K562 (cell line): ENCODE measurements at regions not wholly inside any gene's neighbourhood (a gene's known extent, or its start where the extent isn't known, plus 50 kb on each side); places are given as distances from the start of the nearest gene placed in this dataset.

Source experiments
- ATAC-seq: fragments of 200-7000 bp; cut with Tn5 transposase; 3 replicates; pipeline ENCODE4 v1.9.1; 2020; ENCODE audit warnings: moderate library complexity
- BruUV-seq: library from RNA; stranded (reverse); fragments of 400-500 nt; replicated peaks from 2 replicates; lab custom pipeline; 2021; lab: Mats Ljungman, UMichigan
- CTCF ChIA-PET: fragments of 300-600 bp; formaldehyde crosslinking; extraction: SDS; loops from one replicate; lab custom pipeline; 2021; ENCODE audit warnings: low intra/inter-chr PET ratio; lab: Yijun Ruan, JAX
- POLR2A ChIA-PET: fragments of 300-600, 350-650 bp; sonication (Branson Sonifier 250); formaldehyde crosslinking; extraction: SDS; loops from one replicate; lab custom pipeline; 2021; ENCODE audit warnings: antibody characterized with exemption, inconsistent platforms; lab: Yijun Ruan, JAX
- DNase-seq, 4 experiments: peaks; one replicate each; pipeline versions ENCODE4 v3.0.0 to v3.0.0-alpha.2; 2011 to 2018; ENCODE audit warnings: low spot score in 3 of 4, mixed read lengths in 3 of 4; ENCODE audit errors: extremely low read depth in 1 of 4
- FAIRE-seq: peaks from 2 replicates; lab custom pipeline; 2011; peaks lifted over from hg19 to GRCh38; lab: Jason Lieb, UNC
- H2AFZ ChIP-seq: 2 replicates; pipeline ENCODE4 v1.6.0; 2011; ENCODE audit warnings: low read depth, low read length, control low read depth, inconsistent platforms
- H3K27ac ChIP-seq: fragments of 200-600 bp; 3 replicates; pipeline ENCODE4 v1.8.0; 2011; ENCODE audit warnings: low read depth, mild to moderate bottlenecking, control low read depth, inconsistent platforms, low read length, moderate library complexity, mixed read lengths; ENCODE audit errors: extremely low read depth
- H3K27me3 ChIP-seq, 2 experiments: fragments of 300-600 bp in 1 of 2; 2 replicates in 1 of 2; 3 replicates in 1 of 2; pipeline versions ENCODE4 v1.6.0 to v1.8.0; 2011; ENCODE audit warnings: inconsistent platforms in 2 of 2, low read length in 2 of 2, mild to moderate bottlenecking in 1 of 2, mixed read lengths in 1 of 2, moderate library complexity in 1 of 2; ENCODE audit not compliant: control insufficient read depth in 2 of 2, insufficient read depth in 2 of 2
- H3K36me3 ChIP-seq: fragments of 300-600 bp; 3 replicates; pipeline ENCODE4 v1.8.0; 2011; ENCODE audit warnings: mild to moderate bottlenecking, low read length, inconsistent platforms; ENCODE audit not compliant: control insufficient read depth, insufficient read depth
- H3K4me1 ChIP-seq, 2 experiments: fragments of 200-600 bp in 1 of 2; replicated peaks in 1 of 2; 2 replicates in 1 of 2; 3 replicates in 1 of 2; pipeline versions ENCODE4 v1.5.1 to v1.8.0; 2011; ENCODE audit warnings: inconsistent platforms in 2 of 2, low read length in 2 of 2, mild to moderate bottlenecking in 1 of 2, mixed read lengths in 1 of 2, moderate library complexity in 1 of 2; ENCODE audit not compliant: control insufficient read depth in 2 of 2, insufficient read depth in 2 of 2
- H3K4me2 ChIP-seq: 2 replicates; pipeline ENCODE4 v1.6.1; 2011; ENCODE audit warnings: low read length, control low read depth, inconsistent platforms, mixed read lengths; ENCODE audit not compliant: insufficient read depth
- H3K4me3 ChIP-seq: fragments of 200-600 bp; sonication (generic), shearing (Covaris generic); 2 replicates; pipeline ENCODE4 v1.5.1; 2016; ENCODE audit warnings: control low read depth, inconsistent platforms
- H3K79me2 ChIP-seq: fragments of 200-600 bp; 3 replicates; pipeline ENCODE4 v1.8.0; 2011; ENCODE audit warnings: low read length, inconsistent platforms; ENCODE audit not compliant: control insufficient read depth, insufficient read depth
- H3K9ac ChIP-seq, 2 experiments: 2 replicates each; pipeline versions ENCODE4 v1.6.0 to v1.6.1; 2011; ENCODE audit warnings: low read depth in 2 of 2, low read length in 2 of 2, control low read depth in 1 of 2, inconsistent platforms in 1 of 2, mild to moderate bottlenecking in 1 of 2, mixed read lengths in 1 of 2; ENCODE audit not compliant: insufficient read depth in 1 of 2
- H3K9me1 ChIP-seq: one replicate; pipeline ENCODE4 v1.6.0; 2011; ENCODE audit warnings: inconsistent platforms, mild to moderate bottlenecking, low read length, moderate library complexity; ENCODE audit not compliant: control insufficient read depth, insufficient read depth
- H3K9me3 ChIP-seq: replicated peaks from 2 replicates; pipeline ENCODE4 v1.5.1; 2011; ENCODE audit warnings: low read depth, low read length, inconsistent platforms; ENCODE audit not compliant: control insufficient read depth, insufficient read depth
- H4K20me1 ChIP-seq: replicated peaks from 2 replicates; pipeline ENCODE4 v1.6.1; 2011; ENCODE audit warnings: low read length, inconsistent platforms, mixed read lengths; ENCODE audit not compliant: control insufficient read depth, insufficient read depth
- CSDE1 ChIP-seq, 2 experiments: fragments of 450-650 bp; IDR thresholded peaks; 2 replicates each; pipeline ENCODE4 v1.6.1; 2016; ENCODE audit warnings: mild to moderate bottlenecking in 1 of 2
- ILK ChIP-seq: fragments of 450-650 bp; IDR thresholded peaks from 2 replicates; pipeline ENCODE4 v1.6.1; 2016; ENCODE audit warnings: missing genetic modification characterization, low read depth, mild to moderate bottlenecking, missing compliant biosample characterization, moderate library complexity, borderline replicate concordance
- RFX7 ChIP-seq: fragments of 250-450 bp; sonication (Bioruptor Pico); IDR thresholded peaks from 2 replicates; pipeline ENCODE4 v1.5.1; 2021; ENCODE audit warnings: mild to moderate bottlenecking
- SMARCB1 ChIP-seq: IDR thresholded peaks from 2 replicates; pipeline ENCODE4 v1.6.1; 2011; ENCODE audit warnings: improper control_type of control experiment, low read depth; ENCODE audit not compliant: insufficient read length
- SUPT5H ChIP-seq: fragments of 450-650 bp; IDR thresholded peaks from 2 replicates; pipeline ENCODE4 v1.6.1; 2016
- ZNF551 ChIP-seq: fragments of 250-450 bp; sonication (Bioruptor Pico); IDR thresholded peaks from 2 replicates; pipeline ENCODE4 v1.5.0; 2021; ENCODE audit warnings: mild to moderate bottlenecking, moderate library complexity
- ZNF766 ChIP-seq: fragments of 200-800 bp; sonication (Bioruptor generic); conservative IDR thresholded peaks from 2 replicates; pipeline ENCODE4 v1.6.1; 2016; ENCODE audit warnings: missing genetic modification characterization, missing compliant biosample characterization
- ZZZ3 ChIP-seq: fragments of 450-650 bp; IDR thresholded peaks from 2 replicates; pipeline ENCODE4 v1.6.1; 2016; ENCODE audit warnings: antibody characterized with exemption, mild to moderate bottlenecking, moderate library complexity
- WGBS: fragments of 100-300 bp; shearing (Covaris generic); methylation state at CpG from one replicate; pipeline ENCODE4 v1.1.6; 2016; ENCODE audit warnings: low coverage, mixed read lengths; ENCODE audit not compliant: insufficient coverage; ENCODE audit errors: missing lambda C conversion rate; 5-methylcytosine and 5-hydroxymethylcytosine counted together
- in situ Hi-C: fragments of 300-500 bp; cut with MboI; formaldehyde crosslinking; loops from 4 replicates; pipeline ENCODE4 v1.15.0; 2018; ENCODE audit warnings: inconsistent platforms, mixed read lengths
- intact Hi-C: fragments of 100-400 bp; cut with micrococcal nuclease; formaldehyde crosslinking; loops from 2 replicates; pipeline ENCODE4 v1.14.2; 2022
- TF ChIP-seq, protein P1 (sequence below): fragments of 450-650 bp; IDR thresholded peaks from 2 replicates; pipeline ENCODE4 v1.6.1; 2017; ENCODE audit warnings: antibody characterized with exemption, mild to moderate bottlenecking
- TF ChIP-seq, protein P2 (sequence below): fragments of 450-650 bp; IDR thresholded peaks from 2 replicates; pipeline ENCODE4 v1.6.1; 2016; ENCODE audit warnings: antibody characterized with exemption
- TF ChIP-seq, protein P3 (sequence below): fragments of 450-650 bp; formaldehyde crosslinking; IDR thresholded peaks from 2 replicates; pipeline ENCODE4 v1.4.0; 2020; ENCODE audit warnings: mild to moderate bottlenecking, moderate library complexity
- TF ChIP-seq, protein P4 (sequence below): fragments of 200-800 bp; sonication (Bioruptor generic); IDR thresholded peaks from 2 replicates; pipeline ENCODE4 v1.6.1; 2016; ENCODE audit warnings: missing genetic modification characterization, missing compliant biosample characterization

DNA sequence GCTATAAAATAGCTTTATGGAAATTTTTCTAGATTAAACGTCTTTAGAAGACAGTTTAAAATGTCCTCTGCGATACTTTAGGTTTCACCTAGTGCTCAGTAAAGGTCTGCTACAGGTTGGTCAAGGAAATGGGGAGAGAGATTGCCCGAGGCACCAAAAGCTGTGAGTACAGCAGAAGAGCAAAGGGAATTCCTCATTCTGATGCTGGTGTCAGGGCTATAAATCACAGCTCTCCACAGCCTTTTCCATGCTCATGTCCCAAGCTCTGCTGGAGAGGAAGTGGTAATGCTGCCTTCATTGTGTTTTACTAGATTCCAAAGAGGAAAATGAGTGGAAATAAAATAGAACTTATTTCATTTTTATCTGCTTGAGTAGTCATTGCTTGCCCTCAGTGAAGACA lies 2060.4 kb downstream of the ARAP2 start:
- Histone ChIP-seq H3K27ac (no peak overlapping the region), H3K4me1 (no peaks in the 10 kb centered on the region), H3K4me3 (no peak overlapping the region), H3K9me1 (no peaks in the 10 kb centered on the region), H4K20me1 (no peaks in the 10 kb centered on the region), H3K27me3 (no peaks in the 10 kb centered on the region), H3K79me2 (no peaks in the 10 kb centered on the region), H3K4me2 (no peak overlapping the region), H3K36me3 (no peaks in the 10 kb centered on the region), H3K9me3 (no peaks in the 10 kb centered on the region; the same call in 1 of the 2 replicates), H3K9ac (no peak overlapping the region), H2AFZ (no peak overlapping the region)
- DNase-seq, result no peak
- CTCF ChIA-PET, result no interaction called here
- WGBS, result 7% methylated on average over 3 of the region's 3 CpGs
- POLR2A ChIA-PET, result no interaction called here
- in situ Hi-C loops (no loop called here), intact Hi-C loops (no loop called here)
- FAIRE-seq, result no peak
- no TSS peak for BruUV-seq
- ATAC-seq, result no peak
- TF ChIP-seq, protein P1, sequence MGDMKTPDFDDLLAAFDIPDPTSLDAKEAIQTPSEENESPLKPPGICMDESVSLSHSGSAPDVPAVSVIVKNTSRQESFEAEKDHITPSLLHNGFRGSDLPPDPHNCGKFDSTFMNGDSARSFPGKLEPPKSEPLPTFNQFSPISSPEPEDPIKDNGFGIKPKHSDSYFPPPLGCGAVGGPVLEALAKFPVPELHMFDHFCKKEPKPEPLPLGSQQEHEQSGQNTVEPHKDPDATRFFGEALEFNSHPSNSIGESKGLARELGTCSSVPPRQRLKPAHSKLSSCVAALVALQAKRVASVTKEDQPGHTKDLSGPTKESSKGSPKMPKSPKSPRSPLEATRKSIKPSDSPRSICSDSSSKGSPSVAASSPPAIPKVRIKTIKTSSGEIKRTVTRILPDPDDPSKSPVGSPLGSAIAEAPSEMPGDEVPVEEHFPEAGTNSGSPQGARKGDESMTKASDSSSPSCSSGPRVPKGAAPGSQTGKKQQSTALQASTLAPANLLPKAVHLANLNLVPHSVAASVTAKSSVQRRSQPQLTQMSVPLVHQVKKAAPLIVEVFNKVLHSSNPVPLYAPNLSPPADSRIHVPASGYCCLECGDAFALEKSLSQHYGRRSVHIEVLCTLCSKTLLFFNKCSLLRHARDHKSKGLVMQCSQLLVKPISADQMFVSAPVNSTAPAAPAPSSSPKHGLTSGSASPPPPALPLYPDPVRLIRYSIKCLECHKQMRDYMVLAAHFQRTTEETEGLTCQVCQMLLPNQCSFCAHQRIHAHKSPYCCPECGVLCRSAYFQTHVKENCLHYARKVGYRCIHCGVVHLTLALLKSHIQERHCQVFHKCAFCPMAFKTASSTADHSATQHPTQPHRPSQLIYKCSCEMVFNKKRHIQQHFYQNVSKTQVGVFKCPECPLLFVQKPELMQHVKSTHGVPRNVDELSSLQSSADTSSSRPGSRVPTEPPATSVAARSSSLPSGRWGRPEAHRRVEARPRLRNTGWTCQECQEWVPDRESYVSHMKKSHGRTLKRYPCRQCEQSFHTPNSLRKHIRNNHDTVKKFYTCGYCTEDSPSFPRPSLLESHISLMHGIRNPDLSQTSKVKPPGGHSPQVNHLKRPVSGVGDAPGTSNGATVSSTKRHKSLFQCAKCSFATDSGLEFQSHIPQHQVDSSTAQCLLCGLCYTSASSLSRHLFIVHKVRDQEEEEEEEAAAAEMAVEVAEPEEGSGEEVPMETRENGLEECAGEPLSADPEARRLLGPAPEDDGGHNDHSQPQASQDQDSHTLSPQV, result no peak
- TF ChIP-seq RFX7 (CRISPR knock-in tag) (no peak), ILK (no peak), SMARCB1 (no peak), ZZZ3 (no peak), CSDE1 (IDR thresholded peaks at IDR 0.05) (no peak), ZNF766 (no peak), SUPT5H (no peak), ZNF551 (CRISPR knock-in tag) (no peak)
- TF ChIP-seq, protein P2, sequence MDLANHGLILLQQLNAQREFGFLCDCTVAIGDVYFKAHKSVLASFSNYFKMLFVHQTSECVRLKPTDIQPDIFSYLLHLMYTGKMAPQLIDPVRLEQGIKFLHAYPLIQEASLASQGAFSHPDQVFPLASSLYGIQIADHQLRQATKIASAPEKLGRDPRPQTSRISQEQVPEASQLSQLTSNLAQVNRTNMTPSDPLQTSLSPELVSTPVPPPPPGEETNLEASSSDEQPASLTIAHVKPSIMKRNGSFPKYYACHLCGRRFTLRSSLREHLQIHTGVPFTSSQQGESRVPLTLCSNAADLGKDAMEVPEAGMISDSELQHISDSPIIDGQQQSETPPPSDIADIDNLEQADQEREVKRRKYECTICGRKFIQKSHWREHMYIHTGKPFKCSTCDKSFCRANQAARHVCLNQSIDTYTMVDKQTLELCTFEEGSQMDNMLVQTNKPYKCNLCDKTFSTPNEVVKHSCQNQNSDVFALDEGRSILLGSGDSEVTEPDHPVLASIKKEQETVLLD, result no peak
- TF ChIP-seq, protein P3, sequence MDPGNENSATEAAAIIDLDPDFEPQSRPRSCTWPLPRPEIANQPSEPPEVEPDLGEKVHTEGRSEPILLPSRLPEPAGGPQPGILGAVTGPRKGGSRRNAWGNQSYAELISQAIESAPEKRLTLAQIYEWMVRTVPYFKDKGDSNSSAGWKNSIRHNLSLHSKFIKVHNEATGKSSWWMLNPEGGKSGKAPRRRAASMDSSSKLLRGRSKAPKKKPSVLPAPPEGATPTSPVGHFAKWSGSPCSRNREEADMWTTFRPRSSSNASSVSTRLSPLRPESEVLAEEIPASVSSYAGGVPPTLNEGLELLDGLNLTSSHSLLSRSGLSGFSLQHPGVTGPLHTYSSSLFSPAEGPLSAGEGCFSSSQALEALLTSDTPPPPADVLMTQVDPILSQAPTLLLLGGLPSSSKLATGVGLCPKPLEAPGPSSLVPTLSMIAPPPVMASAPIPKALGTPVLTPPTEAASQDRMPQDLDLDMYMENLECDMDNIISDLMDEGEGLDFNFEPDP, result no peak
- TF ChIP-seq, protein P4, sequence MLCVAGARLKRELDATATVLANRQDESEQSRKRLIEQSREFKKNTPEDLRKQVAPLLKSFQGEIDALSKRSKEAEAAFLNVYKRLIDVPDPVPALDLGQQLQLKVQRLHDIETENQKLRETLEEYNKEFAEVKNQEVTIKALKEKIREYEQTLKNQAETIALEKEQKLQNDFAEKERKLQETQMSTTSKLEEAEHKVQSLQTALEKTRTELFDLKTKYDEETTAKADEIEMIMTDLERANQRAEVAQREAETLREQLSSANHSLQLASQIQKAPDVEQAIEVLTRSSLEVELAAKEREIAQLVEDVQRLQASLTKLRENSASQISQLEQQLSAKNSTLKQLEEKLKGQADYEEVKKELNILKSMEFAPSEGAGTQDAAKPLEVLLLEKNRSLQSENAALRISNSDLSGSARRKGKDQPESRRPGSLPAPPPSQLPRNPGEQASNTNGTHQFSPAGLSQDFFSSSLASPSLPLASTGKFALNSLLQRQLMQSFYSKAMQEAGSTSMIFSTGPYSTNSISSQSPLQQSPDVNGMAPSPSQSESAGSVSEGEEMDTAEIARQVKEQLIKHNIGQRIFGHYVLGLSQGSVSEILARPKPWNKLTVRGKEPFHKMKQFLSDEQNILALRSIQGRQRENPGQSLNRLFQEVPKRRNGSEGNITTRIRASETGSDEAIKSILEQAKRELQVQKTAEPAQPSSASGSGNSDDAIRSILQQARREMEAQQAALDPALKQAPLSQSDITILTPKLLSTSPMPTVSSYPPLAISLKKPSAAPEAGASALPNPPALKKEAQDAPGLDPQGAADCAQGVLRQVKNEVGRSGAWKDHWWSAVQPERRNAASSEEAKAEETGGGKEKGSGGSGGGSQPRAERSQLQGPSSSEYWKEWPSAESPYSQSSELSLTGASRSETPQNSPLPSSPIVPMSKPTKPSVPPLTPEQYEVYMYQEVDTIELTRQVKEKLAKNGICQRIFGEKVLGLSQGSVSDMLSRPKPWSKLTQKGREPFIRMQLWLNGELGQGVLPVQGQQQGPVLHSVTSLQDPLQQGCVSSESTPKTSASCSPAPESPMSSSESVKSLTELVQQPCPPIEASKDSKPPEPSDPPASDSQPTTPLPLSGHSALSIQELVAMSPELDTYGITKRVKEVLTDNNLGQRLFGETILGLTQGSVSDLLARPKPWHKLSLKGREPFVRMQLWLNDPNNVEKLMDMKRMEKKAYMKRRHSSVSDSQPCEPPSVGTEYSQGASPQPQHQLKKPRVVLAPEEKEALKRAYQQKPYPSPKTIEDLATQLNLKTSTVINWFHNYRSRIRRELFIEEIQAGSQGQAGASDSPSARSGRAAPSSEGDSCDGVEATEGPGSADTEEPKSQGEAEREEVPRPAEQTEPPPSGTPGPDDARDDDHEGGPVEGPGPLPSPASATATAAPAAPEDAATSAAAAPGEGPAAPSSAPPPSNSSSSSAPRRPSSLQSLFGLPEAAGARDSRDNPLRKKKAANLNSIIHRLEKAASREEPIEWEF (CRISPR knock-in tag), result no peak
